Neural cell (in vitro differentiated cells): ENCODE measurements at regions not wholly inside any gene's neighbourhood (a gene's known extent, or its start where the extent isn't known, plus 50 kb on each side); places are given as distances from the start of the nearest gene placed in this dataset.

Experiments
- EP300 ChIP-seq: fragments of 450-650 bp; conservative IDR thresholded peaks from 2 replicates; pipeline ENCODE4 v1.6.1; 2014; ENCODE audit warnings: antibody characterized with exemption, mild to moderate bottlenecking, moderate library complexity; ENCODE audit not compliant: poor library complexity, severe bottlenecking
- EZH2 ChIP-seq: fragments of 200-600, 300-800 bp; shearing (Covaris generic), sonication (generic); IDR thresholded peaks from 2 replicates; pipeline ENCODE4 v1.6.1; 2014; ENCODE audit warnings: antibody characterized with exemption, low read length, borderline replicate concordance, mild to moderate bottlenecking; ENCODE audit not compliant: insufficient read depth, poor library complexity, severe bottlenecking
- POLR2AphosphoS5 ChIP-seq: IDR thresholded peaks from 2 replicates; pipeline ENCODE4 v1.6.1; 2012
- TAF1 ChIP-seq: IDR thresholded peaks from 2 replicates; pipeline ENCODE4 v1.6.1; 2012; ENCODE audit warnings: low read depth
- TF ChIP-seq, protein P1 (sequence below): fragments of 450-650 bp; IDR thresholded peaks from 2 replicates; pipeline ENCODE4 v1.5.1; 2014; ENCODE audit warnings: antibody characterized with exemption, mild to moderate bottlenecking, moderate library complexity; ENCODE audit not compliant: poor library complexity, severe bottlenecking
- TF ChIP-seq, protein P2 (sequence below): IDR thresholded peaks from 2 replicates; pipeline ENCODE4 v1.6.1; 2012; ENCODE audit warnings: borderline replicate concordance

DNA sequence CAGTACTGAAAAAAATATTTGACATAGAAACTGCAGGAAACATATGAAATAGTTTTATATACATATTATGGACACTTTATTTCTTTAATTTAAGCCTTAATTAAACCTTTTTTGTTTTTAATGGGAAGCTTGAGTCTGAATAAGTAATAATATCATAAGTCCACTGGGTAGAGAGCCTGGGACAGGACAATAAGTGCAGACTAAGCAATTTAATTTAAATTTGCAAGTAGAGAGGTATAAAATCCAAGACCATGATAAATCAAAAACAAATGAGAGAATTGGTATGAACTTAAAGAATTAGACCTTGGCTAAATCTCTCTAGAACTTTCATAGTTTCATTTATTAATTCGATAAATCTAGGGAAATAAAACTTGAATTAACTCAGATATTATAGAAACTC, 571.2 kb downstream of the ARAP2 start:
- TF ChIP-seq, protein P1, sequence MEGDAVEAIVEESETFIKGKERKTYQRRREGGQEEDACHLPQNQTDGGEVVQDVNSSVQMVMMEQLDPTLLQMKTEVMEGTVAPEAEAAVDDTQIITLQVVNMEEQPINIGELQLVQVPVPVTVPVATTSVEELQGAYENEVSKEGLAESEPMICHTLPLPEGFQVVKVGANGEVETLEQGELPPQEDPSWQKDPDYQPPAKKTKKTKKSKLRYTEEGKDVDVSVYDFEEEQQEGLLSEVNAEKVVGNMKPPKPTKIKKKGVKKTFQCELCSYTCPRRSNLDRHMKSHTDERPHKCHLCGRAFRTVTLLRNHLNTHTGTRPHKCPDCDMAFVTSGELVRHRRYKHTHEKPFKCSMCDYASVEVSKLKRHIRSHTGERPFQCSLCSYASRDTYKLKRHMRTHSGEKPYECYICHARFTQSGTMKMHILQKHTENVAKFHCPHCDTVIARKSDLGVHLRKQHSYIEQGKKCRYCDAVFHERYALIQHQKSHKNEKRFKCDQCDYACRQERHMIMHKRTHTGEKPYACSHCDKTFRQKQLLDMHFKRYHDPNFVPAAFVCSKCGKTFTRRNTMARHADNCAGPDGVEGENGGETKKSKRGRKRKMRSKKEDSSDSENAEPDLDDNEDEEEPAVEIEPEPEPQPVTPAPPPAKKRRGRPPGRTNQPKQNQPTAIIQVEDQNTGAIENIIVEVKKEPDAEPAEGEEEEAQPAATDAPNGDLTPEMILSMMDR = no peak
- no peak for TF ChIP-seq EZH2
- TF ChIP-seq POLR2AphosphoS5 = no peak
- TF ChIP-seq, protein P2, sequence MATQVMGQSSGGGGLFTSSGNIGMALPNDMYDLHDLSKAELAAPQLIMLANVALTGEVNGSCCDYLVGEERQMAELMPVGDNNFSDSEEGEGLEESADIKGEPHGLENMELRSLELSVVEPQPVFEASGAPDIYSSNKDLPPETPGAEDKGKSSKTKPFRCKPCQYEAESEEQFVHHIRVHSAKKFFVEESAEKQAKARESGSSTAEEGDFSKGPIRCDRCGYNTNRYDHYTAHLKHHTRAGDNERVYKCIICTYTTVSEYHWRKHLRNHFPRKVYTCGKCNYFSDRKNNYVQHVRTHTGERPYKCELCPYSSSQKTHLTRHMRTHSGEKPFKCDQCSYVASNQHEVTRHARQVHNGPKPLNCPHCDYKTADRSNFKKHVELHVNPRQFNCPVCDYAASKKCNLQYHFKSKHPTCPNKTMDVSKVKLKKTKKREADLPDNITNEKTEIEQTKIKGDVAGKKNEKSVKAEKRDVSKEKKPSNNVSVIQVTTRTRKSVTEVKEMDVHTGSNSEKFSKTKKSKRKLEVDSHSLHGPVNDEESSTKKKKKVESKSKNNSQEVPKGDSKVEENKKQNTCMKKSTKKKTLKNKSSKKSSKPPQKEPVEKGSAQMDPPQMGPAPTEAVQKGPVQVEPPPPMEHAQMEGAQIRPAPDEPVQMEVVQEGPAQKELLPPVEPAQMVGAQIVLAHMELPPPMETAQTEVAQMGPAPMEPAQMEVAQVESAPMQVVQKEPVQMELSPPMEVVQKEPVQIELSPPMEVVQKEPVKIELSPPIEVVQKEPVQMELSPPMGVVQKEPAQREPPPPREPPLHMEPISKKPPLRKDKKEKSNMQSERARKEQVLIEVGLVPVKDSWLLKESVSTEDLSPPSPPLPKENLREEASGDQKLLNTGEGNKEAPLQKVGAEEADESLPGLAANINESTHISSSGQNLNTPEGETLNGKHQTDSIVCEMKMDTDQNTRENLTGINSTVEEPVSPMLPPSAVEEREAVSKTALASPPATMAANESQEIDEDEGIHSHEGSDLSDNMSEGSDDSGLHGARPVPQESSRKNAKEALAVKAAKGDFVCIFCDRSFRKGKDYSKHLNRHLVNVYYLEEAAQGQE = no peak
- no peak for TF ChIP-seq TAF1
- TF ChIP-seq EP300 = no peak
